Testis (tissue), 2 donors: ENCODE measurements at regions not wholly inside any gene's neighbourhood (a gene's known extent, or its start where the extent isn't known, plus 50 kb on each side); places are given as distances from the start of the nearest gene placed in this dataset.

ENCODE experiments used
- DNase-seq: peaks from one replicate; pipeline ENCODE4 v3.0.0-alpha.2; 2019
- H3K27ac ChIP-seq, 2 donors: fragments of 200-600 bp; sonication (generic); one replicate each; pipeline ENCODE4 v1.5.1; 2019
- H3K27me3 ChIP-seq: fragments of 200-600 bp; sonication (generic); one replicate; pipeline ENCODE4 v1.5.1; 2019
- H3K36me3 ChIP-seq: fragments of 200-600 bp; sonication (generic); one replicate; pipeline ENCODE4 v1.5.1; 2017; ENCODE audit warnings: low read depth; ENCODE audit errors: missing control alignments
- H3K4me1 ChIP-seq: fragments of 200-600 bp; sonication (generic); one replicate; pipeline ENCODE4 v1.5.1; 2019
- H3K4me3 ChIP-seq, 2 donors: fragments of 200-600 bp; sonication (generic); one replicate each; pipeline ENCODE4 v1.5.1; 2017 to 2019
- H3K9me3 ChIP-seq: fragments of 200-600 bp; sonication (generic); one replicate; pipeline ENCODE4 v1.5.1; 2017
- CTCF ChIP-seq, 3 experiments: fragments of 450-650 bp in 2 of 3; fragments of 200-600 bp in 1 of 3; sonication (generic) in 1 of 3; IDR thresholded peaks; one replicate each; pipeline ENCODE4 v1.5.1; 2016 to 2019; ENCODE audit warnings: antibody characterized with exemption in 3 of 3, mild to moderate bottlenecking in 2 of 3, moderate library complexity in 1 of 3
- POLR2A ChIP-seq: fragments of 450-650 bp; IDR thresholded peaks from one replicate; pipeline ENCODE4 v1.6.1; 2017; ENCODE audit warnings: antibody characterized with exemption, mild to moderate bottlenecking, moderate library complexity
- WGBS, 2 donors: methylation state at CpG; one replicate each; pipeline ENCODE4 v1.1.5; 2018; 5-methylcytosine and 5-hydroxymethylcytosine counted together
- intact Hi-C: fragments of 100-400 bp; cut with DNase I; formaldehyde crosslinking; loops from one replicate; pipeline ENCODE4 v1.15.1; 2023; ENCODE audit warnings: low total_unique reads

DNA sequence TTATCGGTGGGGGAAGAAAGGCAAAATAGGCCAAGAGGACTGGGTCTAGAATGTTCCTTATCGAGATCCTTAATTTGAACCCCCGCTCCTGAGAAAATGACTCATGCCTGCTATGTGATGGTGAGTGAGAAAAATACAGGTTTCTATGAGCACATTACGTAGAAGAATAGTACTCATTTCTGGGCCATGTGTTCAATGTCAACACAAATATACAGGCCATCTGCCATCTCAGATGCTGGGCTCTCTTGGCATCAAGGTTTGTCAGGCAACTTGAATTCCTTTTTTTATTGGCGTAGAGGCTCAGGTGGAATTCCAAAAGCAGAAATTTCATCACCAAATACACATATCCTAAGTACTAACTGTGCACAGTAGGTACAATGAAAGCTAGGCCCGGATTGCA is 81.4 kb upstream of the TRIM2 start:
- no peak for TF ChIP-seq POLR2A
- no peak for TF ChIP-seq CTCF (IDR thresholded peaks at IDR 0.05)
- Histone ChIP-seq H3K27me3 (no peaks in the 10 kb centered on the region), H3K36me3 (no peaks in the 10 kb centered on the region), H3K4me3 (no peak overlapping the region), H3K9me3 (no peaks in the 10 kb centered on the region), H3K4me1 (no peaks in the 10 kb centered on the region), H3K27ac (no peak overlapping the region)
- WGBS, 2 donors, result 93 to 94% methylated on average over 6 of the region's 6 CpGs
- no peak for DNase-seq
- intact Hi-C loops, result no loop called here

- intact Hi-C loops, result no loop called here
- Histone ChIP-seq H3K4me3 (no peak overlapping the region), H3K36me3 (no peaks in the 10 kb centered on the region), H3K9me3 (no peaks in the 10 kb centered on the region), H3K27ac (no peak overlapping the region), H3K27me3 (no peaks in the 10 kb centered on the region), H3K4me1 (no peaks in the 10 kb centered on the region)
- TF ChIP-seq CTCF (IDR thresholded peaks at IDR 0.05) (no peak), POLR2A (no peak)
- 91 to 97% methylated on average over 4 of the region's 4 CpGs for WGBS, 2 donors
- DNase-seq, result no peak
Observed at GRCh38 chr4:153126137-153126536, 78.1 kb upstream of the TRIM2 start.

DNA sequence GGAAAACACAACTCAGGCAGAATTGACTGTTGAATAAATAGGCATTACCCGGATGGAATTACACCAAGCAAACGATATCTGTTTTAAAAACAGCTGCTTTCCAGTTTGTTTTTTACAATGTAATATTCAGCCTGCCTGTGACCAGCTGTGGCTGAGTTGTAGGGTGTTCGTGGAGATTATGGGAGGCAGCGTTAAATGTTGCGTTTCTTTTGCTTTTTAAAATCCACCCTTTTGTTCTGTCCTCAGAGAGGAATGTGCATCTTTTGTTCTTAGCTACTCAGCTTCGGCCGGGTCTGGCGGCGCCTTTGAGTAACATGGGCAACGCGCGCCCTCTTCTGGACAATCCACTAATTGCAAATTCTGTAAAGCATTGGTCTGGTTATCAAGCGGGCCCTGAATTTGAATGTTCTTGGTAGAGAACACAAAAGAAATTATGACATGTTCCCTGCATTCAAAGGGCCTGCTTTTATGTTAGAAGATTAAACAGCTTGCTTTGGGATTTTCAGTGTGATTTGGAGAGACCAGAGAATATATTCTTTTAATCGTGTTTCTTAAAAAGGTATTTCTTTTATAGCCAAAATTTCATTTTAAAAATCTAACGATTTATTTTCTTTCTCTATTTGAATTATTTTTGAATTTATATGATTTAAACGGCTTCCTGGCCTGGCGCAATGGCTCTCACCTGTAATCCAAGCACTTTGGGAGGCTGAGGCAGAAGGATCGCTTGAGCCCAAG is 76.3 kb upstream of the TRIM2 start:
- no peak for TF ChIP-seq POLR2A
- TF ChIP-seq CTCF (IDR thresholded peaks at IDR 0.05), result peak; percentile 79 to 87 (median 84)
- Histone ChIP-seq H3K4me3 (peak overlapping the region; percentile 2 to 11), H3K36me3 (no peaks in the 10 kb centered on the region), H3K4me1 (no peaks in the 10 kb centered on the region), H3K27ac (no peak overlapping the region), H3K27me3 (no peaks in the 10 kb centered on the region), H3K9me3 (no peaks in the 10 kb centered on the region)
- 13 to 14% methylated on average over 18 of the region's 18 CpGs for WGBS, 2 donors
- intact Hi-C loops, result no loop called here
- DNase-seq, result peak; percentile 96

GRCh38 chr4:153131596-153131995 is 72.6 kb upstream of the TRIM2 start:
- WGBS, 2 donors, result 72 to 74% methylated on average over 6 to 7 of the region's 7 CpGs
- intact Hi-C loops, result no loop called here
- H3K4me1 ChIP-seq, result no peaks in the 10 kb centered on the region
- no peaks in the 10 kb centered on the region for H3K27me3 ChIP-seq
- DNase-seq, result no peak
- TF ChIP-seq CTCF (IDR thresholded peaks at IDR 0.05) (no peak), POLR2A (no peak)
- H3K9me3 ChIP-seq, result no peaks in the 10 kb centered on the region
- H3K36me3 ChIP-seq, result no peaks in the 10 kb centered on the region
- H3K27ac ChIP-seq, result no peak overlapping the region
- no peak overlapping the region for H3K4me3 ChIP-seq

- intact Hi-C loops, result no loop called here
- Histone ChIP-seq H3K4me1 (no peaks in the 10 kb centered on the region), H3K27ac (no peak overlapping the region), H3K27me3 (no peaks in the 10 kb centered on the region), H3K4me3 (no peak overlapping the region), H3K36me3 (no peaks in the 10 kb centered on the region), H3K9me3 (no peaks in the 10 kb centered on the region)
- no peak for DNase-seq
- WGBS, 2 donors, result 37 to 48% methylated on average over 6 of the region's 6 CpGs
- no peak for TF ChIP-seq POLR2A
- no peak for TF ChIP-seq CTCF (IDR thresholded peaks at IDR 0.05)
Observed at GRCh38 chr4:153137159-153137558, 67.1 kb upstream of the TRIM2 start.
